GM19193 (cell line): ENCODE measurements at regions not wholly inside any gene's neighbourhood (a gene's known extent, or its start where the extent isn't known, plus 50 kb on each side); places are given as distances from the start of the nearest gene placed in this dataset.

ENCODE experiments used
- POLR2A ChIP-seq: IDR thresholded peaks from 4 replicates; pipeline ENCODE4 v1.6.1; 2011; ENCODE audit not compliant: insufficient read depth, insufficient read length; ENCODE audit errors: extremely low read depth

GRCh38 chr14:21964180-21964579 lies 290.6 kb upstream of the OR4E1 start:
- TF ChIP-seq POLR2A, result no peak

GRCh38 chr14:21960636-21961035 lies 287.0 kb upstream of the OR4E1 start:
- no peak for TF ChIP-seq POLR2A

- no peak for TF ChIP-seq POLR2A
Measured at GRCh38 chr14:21941885-21942284, 268.3 kb upstream of the OR4E1 start.

GRCh38 chr14:21940887-21941856 lies 267.6 kb upstream of the OR4E1 start:
- no peak for TF ChIP-seq POLR2A

GRCh38 chr14:21939836-21940235 lies 266.2 kb upstream of the OR4E1 start:
- no peak for TF ChIP-seq POLR2A

GRCh38 chr14:21937996-21938395 lies 264.4 kb upstream of the OR4E1 start:
- TF ChIP-seq POLR2A, result no peak

GRCh38 chr14:21933681-21934080 lies 260.1 kb upstream of the OR4E1 start:
- TF ChIP-seq POLR2A, result no peak

- TF ChIP-seq POLR2A, result no peak
Measured at GRCh38 chr14:21924479-21924878, 250.9 kb upstream of the OR4E1 start.

GRCh38 chr14:21923820-21924219 lies 250.2 kb upstream of the OR4E1 start:
- no peak for TF ChIP-seq POLR2A

- TF ChIP-seq POLR2A, result no peak
Measured at GRCh38 chr14:21921453-21921852, 247.8 kb upstream of the OR4E1 start.

- no peak for TF ChIP-seq POLR2A
Measured at GRCh38 chr14:21917699-21918436, 244.2 kb upstream of the OR4E1 start.

GRCh38 chr14:21915826-21916225 lies 242.2 kb upstream of the OR4E1 start:
- TF ChIP-seq POLR2A, result no peak

GRCh38 chr14:21913759-21914158 lies 240.1 kb upstream of the OR4E1 start:
- TF ChIP-seq POLR2A, result no peak

- no peak for TF ChIP-seq POLR2A
Measured at GRCh38 chr14:21912367-21912766, 238.7 kb upstream of the OR4E1 start.

GRCh38 chr14:21911877-21912276 lies 238.3 kb upstream of the OR4E1 start:
- TF ChIP-seq POLR2A, result no peak

- no peak for TF ChIP-seq POLR2A
Measured at GRCh38 chr14:21910260-21910659, 236.6 kb upstream of the OR4E1 start.
